Osteoblast (primary cell): ENCODE measurements at regions not wholly inside any gene's neighbourhood (a gene's known extent, or its start where the extent isn't known, plus 50 kb on each side); places are given as distances from the start of the nearest gene placed in this dataset.

ENCODE experiments used
- DNase-seq: peaks from one replicate; pipeline ENCODE4 v3.0.0; 2011; ENCODE audit warnings: low spot score, mixed read lengths; ENCODE audit not compliant: insufficient read length; ENCODE audit errors: missing footprints
- H2AFZ ChIP-seq: 2 replicates; pipeline ENCODE4 v1.6.0; 2011; ENCODE audit warnings: mild to moderate bottlenecking, low read length
- H3K27ac ChIP-seq: 2 replicates; pipeline ENCODE4 v1.5.1; 2011; ENCODE audit warnings: mild to moderate bottlenecking, low read depth, low read length, moderate library complexity
- H3K27me3 ChIP-seq: 2 replicates; pipeline ENCODE4 v1.6.0; 2012; ENCODE audit warnings: mild to moderate bottlenecking, control low read depth, inconsistent platforms, low read length, moderate library complexity; ENCODE audit not compliant: insufficient read depth
- H3K36me3 ChIP-seq: 2 replicates; pipeline ENCODE4 v1.5.1; 2011; ENCODE audit warnings: mild to moderate bottlenecking, low read length, control low read depth, moderate library complexity; ENCODE audit not compliant: insufficient read depth
- H3K4me1 ChIP-seq: 2 replicates; pipeline ENCODE4 v1.5.1; 2011; ENCODE audit warnings: mild to moderate bottlenecking, low read length, control low read depth, moderate library complexity; ENCODE audit not compliant: insufficient read depth
- H3K4me2 ChIP-seq: 2 replicates; pipeline ENCODE4 v1.6.0; 2011; ENCODE audit warnings: mild to moderate bottlenecking, low read length; ENCODE audit not compliant: insufficient read depth
- H3K4me3 ChIP-seq: fragments of 200-600 bp; sonication (generic); 3 replicates; pipeline ENCODE4 v1.5.1; 2012; ENCODE audit warnings: mild to moderate bottlenecking, low read length, inconsistent platforms; ENCODE audit not compliant: insufficient read depth
- H3K79me2 ChIP-seq: 2 replicates; pipeline ENCODE4 v1.6.0; 2012; ENCODE audit warnings: mild to moderate bottlenecking, low read length, control low read depth, inconsistent platforms; ENCODE audit not compliant: insufficient read depth
- H3K9me3 ChIP-seq: 2 replicates; pipeline ENCODE4 v1.5.1; 2011; ENCODE audit warnings: low read depth, low read length, control low read depth
- H4K20me1 ChIP-seq: 2 replicates; pipeline ENCODE4 v1.6.0; 2012; ENCODE audit warnings: mild to moderate bottlenecking, low read length, control low read depth; ENCODE audit not compliant: insufficient read depth
- TF ChIP-seq, protein P1 (sequence below): IDR thresholded peaks from 2 replicates; pipeline ENCODE4 v1.5.1; 2011; ENCODE audit warnings: mild to moderate bottlenecking, low read depth, low read length, moderate library complexity; ENCODE audit errors: extremely low read depth

DNA sequence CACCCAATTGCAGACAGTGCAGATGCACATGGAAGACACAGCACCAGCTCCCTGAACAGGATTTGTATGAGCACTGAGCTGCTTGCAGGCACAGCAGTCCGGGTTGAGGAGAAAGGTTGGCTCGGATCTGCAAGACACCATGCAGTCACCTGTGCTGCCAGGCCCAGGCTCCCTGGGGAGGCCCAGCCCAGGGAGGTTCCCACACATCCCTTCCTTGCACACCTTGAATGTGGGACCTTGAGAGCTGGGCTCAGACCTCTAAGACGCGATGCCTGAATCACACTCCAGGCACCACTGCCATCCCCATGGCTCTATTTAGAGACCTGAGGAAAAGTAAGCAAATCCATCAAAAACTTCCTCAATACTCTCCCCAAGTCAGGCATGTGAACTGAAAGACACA, 397.7 kb downstream of the TCERG1L start:
- no peak overlapping the region for H3K27ac ChIP-seq
- H3K4me2 ChIP-seq, result no peak overlapping the region
- no peak overlapping the region for H2AFZ ChIP-seq
- H3K79me2 ChIP-seq, result no peaks in the 10 kb centered on the region
- no peaks in the 10 kb centered on the region for H3K27me3 ChIP-seq
- H3K9me3 ChIP-seq, result no peaks in the 10 kb centered on the region
- H4K20me1 ChIP-seq, result no peaks in the 10 kb centered on the region
- TF ChIP-seq, protein P1, sequence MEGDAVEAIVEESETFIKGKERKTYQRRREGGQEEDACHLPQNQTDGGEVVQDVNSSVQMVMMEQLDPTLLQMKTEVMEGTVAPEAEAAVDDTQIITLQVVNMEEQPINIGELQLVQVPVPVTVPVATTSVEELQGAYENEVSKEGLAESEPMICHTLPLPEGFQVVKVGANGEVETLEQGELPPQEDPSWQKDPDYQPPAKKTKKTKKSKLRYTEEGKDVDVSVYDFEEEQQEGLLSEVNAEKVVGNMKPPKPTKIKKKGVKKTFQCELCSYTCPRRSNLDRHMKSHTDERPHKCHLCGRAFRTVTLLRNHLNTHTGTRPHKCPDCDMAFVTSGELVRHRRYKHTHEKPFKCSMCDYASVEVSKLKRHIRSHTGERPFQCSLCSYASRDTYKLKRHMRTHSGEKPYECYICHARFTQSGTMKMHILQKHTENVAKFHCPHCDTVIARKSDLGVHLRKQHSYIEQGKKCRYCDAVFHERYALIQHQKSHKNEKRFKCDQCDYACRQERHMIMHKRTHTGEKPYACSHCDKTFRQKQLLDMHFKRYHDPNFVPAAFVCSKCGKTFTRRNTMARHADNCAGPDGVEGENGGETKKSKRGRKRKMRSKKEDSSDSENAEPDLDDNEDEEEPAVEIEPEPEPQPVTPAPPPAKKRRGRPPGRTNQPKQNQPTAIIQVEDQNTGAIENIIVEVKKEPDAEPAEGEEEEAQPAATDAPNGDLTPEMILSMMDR, result no peak
- no peaks in the 10 kb centered on the region for H3K4me1 ChIP-seq
- no peaks in the 10 kb centered on the region for H3K36me3 ChIP-seq
- no peak for DNase-seq
- no peak overlapping the region for H3K4me3 ChIP-seq

DNA sequence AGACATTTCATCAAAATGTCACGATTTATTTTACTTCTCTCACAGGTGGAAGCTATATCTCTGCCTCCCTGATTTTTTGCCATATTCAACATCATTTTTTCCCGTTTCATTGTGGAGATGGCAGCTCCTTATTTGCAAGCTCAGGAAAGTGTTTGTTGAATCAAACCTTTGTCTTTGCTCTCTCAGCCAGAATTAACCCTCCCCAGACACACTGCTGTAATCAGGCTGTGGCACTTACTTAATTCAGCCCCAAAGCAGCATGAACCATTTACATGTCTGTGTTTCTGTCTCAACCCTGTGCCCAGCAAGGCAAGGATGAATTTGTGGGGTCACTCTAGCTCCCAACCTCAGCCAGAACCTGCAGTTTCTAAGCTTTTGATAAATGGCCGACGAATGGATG, 397.2 kb downstream of the TCERG1L start:
- no peak overlapping the region for H2AFZ ChIP-seq
- no peak overlapping the region for H3K27ac ChIP-seq
- no peaks in the 10 kb centered on the region for H3K79me2 ChIP-seq
- no peak for DNase-seq
- TF ChIP-seq, protein P1, result no peak
- H3K4me3 ChIP-seq, result no peak overlapping the region
- H3K27me3 ChIP-seq, result no peaks in the 10 kb centered on the region
- no peaks in the 10 kb centered on the region for H3K9me3 ChIP-seq
- H3K36me3 ChIP-seq, result no peaks in the 10 kb centered on the region
- no peaks in the 10 kb centered on the region for H4K20me1 ChIP-seq
- no peaks in the 10 kb centered on the region for H3K4me1 ChIP-seq
- H3K4me2 ChIP-seq, result no peak overlapping the region

DNA sequence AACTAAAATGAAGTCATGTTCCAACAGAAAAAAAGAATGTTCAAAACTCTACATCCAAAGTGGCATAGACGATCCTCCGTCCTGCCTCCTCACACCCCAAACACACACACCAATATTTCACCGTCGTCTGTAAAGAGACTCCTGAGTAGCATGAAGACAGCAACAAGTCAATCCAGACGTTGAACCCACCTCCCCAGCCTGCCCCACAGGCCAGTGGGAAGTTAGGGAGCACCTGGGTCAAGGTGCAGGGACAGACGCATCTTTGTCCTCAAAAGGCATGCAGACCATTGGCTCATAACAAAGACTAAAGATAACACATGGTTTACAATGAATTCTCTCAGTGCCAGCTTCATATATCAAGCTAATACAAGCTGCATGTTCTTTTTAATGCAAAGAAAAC, 396.5 kb downstream of the TCERG1L start:
- Histone ChIP-seq H3K4me2 (no peak overlapping the region), H2AFZ (no peak overlapping the region), H3K27ac (no peak overlapping the region), H3K36me3 (no peaks in the 10 kb centered on the region), H4K20me1 (no peaks in the 10 kb centered on the region), H3K4me3 (no peak overlapping the region), H3K9me3 (no peaks in the 10 kb centered on the region), H3K4me1 (no peaks in the 10 kb centered on the region), H3K27me3 (no peaks in the 10 kb centered on the region), H3K79me2 (no peaks in the 10 kb centered on the region)
- TF ChIP-seq, protein P1, result no peak
- no peak for DNase-seq

DNA sequence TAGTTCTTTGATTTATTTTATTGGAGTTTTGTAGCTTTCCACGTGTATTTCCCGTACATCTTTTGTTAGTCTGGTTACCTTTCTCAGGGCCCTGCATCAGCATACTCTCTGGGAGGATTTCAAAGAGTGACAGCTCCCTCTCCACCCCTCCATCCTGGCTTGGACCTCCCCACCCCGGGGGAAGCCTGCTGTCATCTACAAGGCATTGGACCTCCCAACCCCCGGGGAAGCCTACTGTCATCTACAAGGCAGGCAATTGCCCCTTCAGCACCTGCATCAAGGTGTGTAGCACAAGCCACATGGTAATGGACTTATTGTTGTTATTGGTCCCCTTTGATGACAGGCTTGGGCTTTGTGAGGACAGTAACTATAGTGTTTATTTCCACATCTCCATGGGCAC, 390.1 kb downstream of the TCERG1L start:
- Histone ChIP-seq H3K36me3 (no peaks in the 10 kb centered on the region), H3K27me3 (no peaks in the 10 kb centered on the region), H3K79me2 (no peaks in the 10 kb centered on the region), H3K4me3 (no peak overlapping the region), H2AFZ (no peak overlapping the region), H3K4me1 (no peaks in the 10 kb centered on the region), H3K27ac (no peak overlapping the region), H3K4me2 (no peak overlapping the region), H4K20me1 (no peaks in the 10 kb centered on the region), H3K9me3 (peaks cover 10% of the 10 kb centered on the region)
- TF ChIP-seq, protein P1, result no peak
- DNase-seq, result no peak
